Mucosa of rectum (tissue), 2 donors: ENCODE measurements at regions not wholly inside any gene's neighbourhood (a gene's known extent, or its start where the extent isn't known, plus 50 kb on each side); places are given as distances from the start of the nearest gene placed in this dataset.
"Not testable (repeated sequence)": the region's sequence is repeated elsewhere in the genome, so short reads cannot be mapped to it uniquely, and the experiment has no call there.

Experiments used
- H3K27ac ChIP-seq, 2 donors: one replicate each; pipeline ENCODE4 v1.7.0; 2013; ENCODE audit warnings: inconsistent platforms in 2 of 2, low read depth in 2 of 2, low read length in 2 of 2
- H3K27me3 ChIP-seq, 2 donors: one replicate each; pipeline ENCODE4 v1.7.0; 2013; ENCODE audit warnings: low read length in 2 of 2; ENCODE audit not compliant: control insufficient read depth in 2 of 2, insufficient read depth in 2 of 2
- H3K36me3 ChIP-seq, 2 donors: one replicate each; pipeline ENCODE4 v1.7.0; 2013; ENCODE audit warnings: low read length in 2 of 2; ENCODE audit not compliant: control insufficient read depth in 2 of 2, insufficient read depth in 2 of 2
- H3K4me1 ChIP-seq, 2 donors: one replicate each; pipeline ENCODE4 v1.7.0; 2013; ENCODE audit warnings: low read length in 2 of 2, mild to moderate bottlenecking in 1 of 2; ENCODE audit not compliant: control insufficient read depth in 2 of 2, insufficient read depth in 2 of 2
- H3K4me3 ChIP-seq, 2 donors: one replicate each; pipeline ENCODE4 v1.7.0; 2013; ENCODE audit warnings: low read length in 2 of 2
- H3K9ac ChIP-seq, 2 donors: one replicate each; pipeline ENCODE4 v1.7.0; 2013; ENCODE audit warnings: low read length in 2 of 2, low read depth in 1 of 2, mild to moderate bottlenecking in 1 of 2
- H3K9me3 ChIP-seq, 2 donors: one replicate each; pipeline ENCODE4 v1.7.0; 2013; ENCODE audit warnings: low read length in 2 of 2; ENCODE audit not compliant: control insufficient read depth in 2 of 2
- donor health status: healthy.
- donor health status: Normal muscosa, but diverticular disease.

DNA sequence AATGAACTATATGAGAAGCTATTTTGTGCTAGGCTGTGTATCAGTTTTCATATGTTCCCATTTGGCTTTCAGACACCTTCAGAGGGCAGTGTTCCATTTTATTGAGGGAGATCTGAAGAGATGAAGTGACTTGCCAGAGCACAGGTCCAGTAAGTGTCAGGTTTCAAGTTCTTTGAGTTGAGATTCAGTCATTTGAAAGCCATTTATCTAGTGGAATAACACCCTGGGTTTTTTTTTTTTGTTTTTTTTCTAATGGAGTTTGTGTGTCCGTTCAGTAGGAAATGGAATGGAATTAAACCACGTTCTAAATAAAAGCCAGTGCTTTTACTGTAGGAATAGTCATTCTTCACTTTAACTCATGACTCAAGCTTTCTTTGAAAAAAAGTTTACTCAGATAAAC lies 652.9 kb upstream of the USP24 start:
- Histone ChIP-seq H3K36me3 (no peaks in the 10 kb centered on the region), H3K27me3 (no peaks in the 10 kb centered on the region), H3K9ac (no peak overlapping the region), H3K4me3 (no peak overlapping the region), H3K4me1 (no peaks in the 10 kb centered on the region), H3K27ac (no peak overlapping the region), H3K9me3 (no peaks in the 10 kb centered on the region)

GRCh38 chr1:55867304-55867843 lies 652.2 kb upstream of the USP24 start:
- H3K27me3 ChIP-seq, result no peaks in the 10 kb centered on the region
- no peaks in the 10 kb centered on the region for H3K9me3 ChIP-seq
- no peak overlapping the region for H3K4me3 ChIP-seq
- no peaks in the 10 kb centered on the region for H3K36me3 ChIP-seq
- no peak overlapping the region for H3K9ac ChIP-seq
- H3K27ac ChIP-seq, result no peak overlapping the region
- no peaks in the 10 kb centered on the region for H3K4me1 ChIP-seq

- not testable (repeated sequence) for H3K27me3 ChIP-seq, H3K27ac ChIP-seq, H3K9me3 ChIP-seq, H3K9ac ChIP-seq, H3K4me1 ChIP-seq, H3K36me3 ChIP-seq, H3K4me3 ChIP-seq
Measured at GRCh38 chr1:55865778-55866177, 650.6 kb upstream of the USP24 start.

DNA sequence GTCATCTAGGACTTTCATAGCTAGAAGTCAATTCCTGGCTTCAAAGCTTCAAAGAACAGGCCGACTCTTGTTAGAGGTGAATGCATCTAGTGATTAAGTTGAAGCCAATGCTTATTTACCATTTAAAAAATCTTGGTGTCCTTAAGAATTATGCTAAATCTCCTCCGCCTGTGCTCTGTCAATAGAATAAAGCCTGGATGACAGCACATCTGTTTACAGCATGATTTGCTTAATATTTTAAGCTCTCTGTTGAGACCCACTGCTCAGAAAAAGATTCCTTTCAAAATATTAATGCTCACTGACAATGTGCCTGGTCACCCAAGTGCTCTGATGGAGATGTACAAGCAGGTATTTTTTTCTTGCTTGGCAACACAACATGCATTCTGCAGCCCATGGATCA lies 649.1 kb upstream of the USP24 start:
- Histone ChIP-seq H3K9ac (no peak overlapping the region), H3K4me1 (peaks cover 0 to 2% of the 10 kb centered on the region in 2 donors), H3K27ac (no peak overlapping the region), H3K4me3 (no peak overlapping the region), H3K9me3 (no peaks in the 10 kb centered on the region), H3K27me3 (no peaks in the 10 kb centered on the region), H3K36me3 (no peaks in the 10 kb centered on the region)

- Histone ChIP-seq H3K27me3 (no peaks in the 10 kb centered on the region), H3K4me3 (no peak overlapping the region), H3K27ac (no peak overlapping the region), H3K36me3 (no peaks in the 10 kb centered on the region), H3K9me3 (no peaks in the 10 kb centered on the region), H3K9ac (no peak overlapping the region), H3K4me1 (peaks cover 0 to 2% of the 10 kb centered on the region in 2 donors)
Measured at GRCh38 chr1:55861676-55862340, 646.6 kb upstream of the USP24 start.

GRCh38 chr1:55860798-55861519 lies 645.8 kb upstream of the USP24 start:
- peaks cover 0 to 2% of the 10 kb centered on the region in 2 donors for H3K4me1 ChIP-seq
- H3K27ac ChIP-seq, result no peak overlapping the region
- H3K4me3 ChIP-seq, result no peak overlapping the region
- no peaks in the 10 kb centered on the region for H3K36me3 ChIP-seq
- no peak overlapping the region for H3K9ac ChIP-seq
- no peaks in the 10 kb centered on the region for H3K27me3 ChIP-seq
- no peaks in the 10 kb centered on the region for H3K9me3 ChIP-seq

- H3K9ac ChIP-seq, result no peak overlapping the region
- H3K9me3 ChIP-seq, result no peaks in the 10 kb centered on the region
- H3K27ac ChIP-seq, result no peak overlapping the region
- H3K4me3 ChIP-seq, result no peak overlapping the region
- H3K27me3 ChIP-seq, result no peaks in the 10 kb centered on the region
- H3K4me1 ChIP-seq, result peaks cover 0 to 2% of the 10 kb centered on the region in 2 donors
- H3K36me3 ChIP-seq, result no peaks in the 10 kb centered on the region
Measured at GRCh38 chr1:55860326-55860725, 645.2 kb upstream of the USP24 start.

DNA sequence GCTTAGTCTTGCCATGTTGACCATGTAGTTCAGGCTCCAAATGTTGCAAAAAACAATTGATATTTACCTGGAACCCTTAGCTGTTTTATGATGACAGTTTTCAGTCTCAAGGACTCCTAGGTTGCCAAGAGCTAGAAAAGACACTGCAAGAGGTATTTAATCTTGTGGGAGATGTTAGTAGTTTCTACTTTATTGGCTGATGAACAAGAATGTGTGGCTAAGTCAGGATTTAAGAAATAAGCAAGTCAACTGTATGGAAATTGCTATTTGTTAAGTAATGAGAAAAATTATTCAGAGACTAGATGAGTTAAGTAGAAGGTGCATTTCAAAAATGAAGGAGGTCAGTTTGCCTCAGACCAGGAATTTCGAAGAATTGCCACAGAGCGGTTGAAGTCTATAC lies 639.7 kb upstream of the USP24 start:
- Histone ChIP-seq H3K36me3 (no peaks in the 10 kb centered on the region), H3K4me3 (no peak overlapping the region), H3K9ac (no peak overlapping the region), H3K4me1 (no peaks in the 10 kb centered on the region), H3K27me3 (no peaks in the 10 kb centered on the region), H3K27ac (no peak overlapping the region), H3K9me3 (no peaks in the 10 kb centered on the region)

- Histone ChIP-seq H3K36me3 (no peaks in the 10 kb centered on the region), H3K27me3 (no peaks in the 10 kb centered on the region), H3K9ac (no peak overlapping the region), H3K27ac (no peak overlapping the region), H3K4me3 (no peak overlapping the region), H3K9me3 (no peaks in the 10 kb centered on the region), H3K4me1 (no peaks in the 10 kb centered on the region)
Measured at GRCh38 chr1:55848906-55849305, 633.7 kb upstream of the USP24 start.

GRCh38 chr1:55846051-55846450 lies 630.9 kb upstream of the USP24 start:
- no peak overlapping the region for H3K4me3 ChIP-seq
- no peaks in the 10 kb centered on the region for H3K4me1 ChIP-seq
- no peak overlapping the region for H3K9ac ChIP-seq
- no peaks in the 10 kb centered on the region for H3K36me3 ChIP-seq
- no peak overlapping the region for H3K27ac ChIP-seq
- H3K27me3 ChIP-seq, result no peaks in the 10 kb centered on the region
- no peaks in the 10 kb centered on the region for H3K9me3 ChIP-seq
